GM23338 (cell line): ENCODE measurements at regions not wholly inside any gene's neighbourhood (a gene's known extent, or its start where the extent isn't known, plus 50 kb on each side); places are given as distances from the start of the nearest gene placed in this dataset.

Experiments used
- ATAC-seq: fragments of 200-7000 bp; cut with Tn5 transposase; 3 replicates; pipeline ENCODE4 v1.9.1; 2020
- DNase-seq: peaks from one replicate; pipeline ENCODE4 v3.0.0-alpha.2; 2015; ENCODE audit warnings: low spot score
- H2AFZ ChIP-seq: fragments of 200-600 bp; sonication (generic); 2 replicates; pipeline ENCODE4 v1.8.0; 2016; ENCODE audit warnings: antibody characterized with exemption, mild to moderate bottlenecking, moderate library complexity
- H3F3A ChIP-seq: fragments of 200-600 bp; sonication (generic); replicated peaks from 2 replicates; pipeline ENCODE4 v1.8.0; 2017; ENCODE audit warnings: antibody characterized with exemption, mixed run types, low read depth
- H3K27ac ChIP-seq: fragments of 200-600 bp; sonication (generic); 2 replicates; pipeline ENCODE4 v1.6.1; 2016; ENCODE audit warnings: low read depth
- H3K27me3 ChIP-seq: fragments of 200-600 bp; sonication (generic); 2 replicates; pipeline ENCODE4 v1.8.0; 2016; ENCODE audit warnings: mild to moderate bottlenecking, mixed run types, moderate library complexity; ENCODE audit not compliant: insufficient read depth
- H3K36me3 ChIP-seq: fragments of 200-600 bp; sonication (generic); 2 replicates; pipeline ENCODE4 v1.8.0; 2016; ENCODE audit warnings: mild to moderate bottlenecking; ENCODE audit not compliant: insufficient read depth
- H3K4me1 ChIP-seq: fragments of 200-600 bp; sonication (generic); 2 replicates; pipeline ENCODE4 v1.8.0; 2016; ENCODE audit warnings: mild to moderate bottlenecking, moderate library complexity; ENCODE audit not compliant: insufficient read depth
- H3K4me2 ChIP-seq: fragments of 200-600 bp; sonication (generic); 2 replicates; pipeline ENCODE4 v1.7.1; 2017; ENCODE audit warnings: mixed run types
- H3K4me3 ChIP-seq: fragments of 200-600 bp; sonication (generic); 2 replicates; pipeline ENCODE4 v1.6.1; 2016; ENCODE audit warnings: mixed run types
- H3K79me2 ChIP-seq: fragments of 200-600 bp; sonication (generic); replicated peaks from 2 replicates; pipeline ENCODE4 v1.8.0; 2017; ENCODE audit warnings: mild to moderate bottlenecking; ENCODE audit not compliant: insufficient read depth
- H3K9me2 ChIP-seq: fragments of 200-600 bp; sonication (generic); 2 replicates; pipeline ENCODE4 v1.8.0; 2017; ENCODE audit not compliant: insufficient read depth
- H4K20me1 ChIP-seq: fragments of 200-600 bp; sonication (generic); replicated peaks from 2 replicates; pipeline ENCODE4 v1.8.0; 2017; ENCODE audit warnings: mild to moderate bottlenecking; ENCODE audit not compliant: insufficient read depth
- H3K27ac Mint-ChIP-seq: 2 replicates; pipeline ENCODE4 v1.8.0; 2020; ENCODE audit warnings: inconsistent platforms, mild to moderate bottlenecking, moderate library complexity, mixed read lengths
- H3K27me3 Mint-ChIP-seq: 3 replicates; pipeline ENCODE4 v1.8.0; 2022; ENCODE audit warnings: low read depth, mild to moderate bottlenecking, moderate library complexity, mixed read lengths, inconsistent platforms; ENCODE audit not compliant: insufficient read depth, poor library complexity
- H3K36me3 Mint-ChIP-seq: 3 replicates; pipeline ENCODE4 v1.8.0; 2021; ENCODE audit warnings: low read depth, mild to moderate bottlenecking, inconsistent platforms, moderate library complexity, mixed read lengths
- H3K4me1 Mint-ChIP-seq: 3 replicates; pipeline ENCODE4 v1.8.0; 2020; ENCODE audit warnings: mild to moderate bottlenecking, inconsistent platforms, mixed read lengths
- H3K4me3 Mint-ChIP-seq: 3 replicates; pipeline ENCODE4 v1.8.0; 2021; ENCODE audit warnings: moderate library complexity, mild to moderate bottlenecking, inconsistent platforms, mixed read lengths
- H3K9me3 Mint-ChIP-seq: 3 replicates; pipeline ENCODE4 v1.8.0; 2020; ENCODE audit warnings: moderate library complexity, mild to moderate bottlenecking, inconsistent platforms, mixed read lengths
- CREB1 ChIP-seq: fragments of 250-450 bp; sonication (Bioruptor Pico); IDR thresholded peaks from 2 replicates; pipeline ENCODE4 v1.5.0; 2020; ENCODE audit warnings: low read depth, mild to moderate bottlenecking, moderate library complexity
- CTCF ChIP-seq, 2 experiments: fragments of 200-600 bp in 1 of 2; sonication (generic) in 1 of 2; conservative IDR thresholded peaks; 2 replicates each; pipeline versions ENCODE4 v1.5.1 to v1.6.1; 2016 to 2017; ENCODE audit warnings: antibody characterized with exemption in 2 of 2, low read depth in 2 of 2, mild to moderate bottlenecking in 2 of 2, moderate library complexity in 1 of 2
- ETS1 ChIP-seq: IDR thresholded peaks from 2 replicates; pipeline ENCODE4 v1.6.1; 2016; ENCODE audit warnings: antibody characterized with exemption
- EZH2phosphoT487 ChIP-seq: fragments of 200-600 bp; sonication (generic); IDR thresholded peaks from one replicate; pipeline ENCODE4 v1.8.1; 2018; ENCODE audit warnings: antibody characterized with exemption; ENCODE audit not compliant: unreplicated experiment
- NANOG ChIP-seq: IDR thresholded peaks from 2 replicates; pipeline ENCODE4 v1.6.1; 2016; ENCODE audit warnings: antibody characterized with exemption, borderline replicate concordance
- POLR2AphosphoS5 ChIP-seq: IDR thresholded peaks from 2 replicates; pipeline ENCODE4 v1.6.1; 2016; ENCODE audit warnings: antibody characterized with exemption, low read depth
- REST ChIP-seq: IDR thresholded peaks from one replicate; pipeline ENCODE4 v1.6.1; 2018; ENCODE audit warnings: antibody characterized with exemption; ENCODE audit not compliant: unreplicated experiment
- ZNF462 ChIP-seq: fragments of 250-450 bp; sonication (Bioruptor Pico); IDR thresholded peaks from 2 replicates; pipeline ENCODE4 v1.5.0; 2020; ENCODE audit warnings: mild to moderate bottlenecking, moderate library complexity

GRCh38 chr1:182291584-182292192 lies 99.9 kb downstream of the GLUL start:
- Mint-ChIP-seq H3K27ac (no peak overlapping the region), H3K9me3 (no peaks in the 10 kb centered on the region)

More at GRCh38 chr1:182291584-182292192, 99.9 kb downstream of the GLUL start:
- Mint-ChIP-seq H3K36me3 (no peaks in the 10 kb centered on the region), H3K27me3 (no peaks in the 10 kb centered on the region), H3K4me1 (no peaks in the 10 kb centered on the region), H3K4me3 (no peak overlapping the region)
- DNase-seq (no peak), ATAC-seq (no peak)
- no peaks in the 10 kb centered on the region for H3K79me2 ChIP-seq
- H3K4me2 ChIP-seq, result no peak overlapping the region
- H3F3A ChIP-seq, result no peaks in the 10 kb centered on the region
- H3K27me3 ChIP-seq, result no peaks in the 10 kb centered on the region
- no peaks in the 10 kb centered on the region; the same call in none of the 2 replicates for H3K9me2 ChIP-seq
- H3K4me1 ChIP-seq, result no peaks in the 10 kb centered on the region
- no peaks in the 10 kb centered on the region for H3K36me3 ChIP-seq
- no peak overlapping the region for H2AFZ ChIP-seq
- TF ChIP-seq POLR2AphosphoS5, result no peak
- no peak for TF ChIP-seq REST
- no peak for TF ChIP-seq CTCF (conservative IDR thresholded peaks at IDR 0.05; ENCODE audit: low read depth in 2 of 2)
- no peak for TF ChIP-seq ETS1
- no peak for TF ChIP-seq ZNF462 (CRISPR knock-in tag)
- no peak for TF ChIP-seq EZH2phosphoT487
- TF ChIP-seq NANOG, result no peak
- no peak for TF ChIP-seq CREB1
- no peaks in the 10 kb centered on the region for H4K20me1 ChIP-seq
- no peak overlapping the region for H3K4me3 ChIP-seq
- H3K27ac ChIP-seq, result no peak overlapping the region
